DMS 273 treated with DMSO at 0.1 percent for 48 hours (cell line): ENCODE measurements at regions not wholly inside any gene's neighbourhood (a gene's known extent, or its start where the extent isn't known, plus 50 kb on each side); places are given as distances from the start of the nearest gene placed in this dataset.
"Not testable (repeated sequence)": the region's sequence is repeated elsewhere in the genome, so short reads cannot be mapped to it uniquely, and the experiment has no call there.

Experiments
- DNase-seq: peaks from one replicate; lab custom pipeline; 2025; lab: John Stamatoyannopoulos, UW

DNA sequence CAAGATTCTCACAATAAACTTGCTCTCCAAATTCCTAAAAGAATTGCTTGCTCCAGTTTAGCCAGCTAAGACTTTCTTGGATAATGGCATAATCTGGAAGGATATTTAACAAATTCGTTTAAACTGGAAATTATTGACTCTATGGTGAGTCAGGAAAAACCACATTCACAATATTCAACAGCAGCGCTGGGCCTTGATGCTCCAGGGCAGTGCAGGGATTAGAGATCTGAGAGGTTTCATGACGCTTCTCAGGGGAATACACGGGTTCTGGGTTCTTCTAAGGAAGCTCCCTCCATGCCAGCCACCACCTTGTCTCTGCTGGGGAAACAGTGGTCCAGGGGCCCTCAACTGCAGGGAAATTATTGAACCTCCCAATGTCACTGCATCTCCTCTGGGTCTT, 123.3 kb upstream of the FAM20C start:
- not testable (repeated sequence) for DNase-seq

DNA sequence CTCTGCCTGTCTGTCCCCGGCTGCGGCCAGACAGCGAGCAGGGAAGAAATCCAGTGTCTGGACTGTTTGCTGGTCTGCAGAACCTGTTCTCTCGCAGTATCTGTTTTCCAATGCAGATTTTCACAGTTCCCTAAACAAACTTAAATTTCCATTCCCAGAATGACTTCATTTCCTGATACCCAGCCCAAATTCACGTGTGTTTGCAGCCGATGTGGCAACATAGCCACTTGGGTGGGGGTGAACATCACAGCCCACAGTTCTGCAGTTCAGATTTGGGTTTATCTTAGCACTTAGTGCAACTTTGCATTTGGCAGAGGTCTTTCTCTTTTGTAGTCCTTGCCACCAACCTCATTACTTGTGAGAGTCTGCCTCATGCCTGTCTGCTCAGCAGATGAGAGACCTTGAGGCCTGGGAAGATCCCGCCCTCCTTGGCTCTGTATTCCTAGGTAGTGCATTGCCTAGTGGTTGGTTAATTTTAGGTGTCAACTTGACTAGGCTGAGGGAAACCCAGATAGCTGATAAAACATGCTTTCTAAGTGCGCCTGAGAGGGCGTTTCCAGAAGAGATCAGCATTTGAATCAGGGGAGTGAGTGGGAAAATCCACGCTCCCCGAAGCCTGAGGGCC, 122.8 kb upstream of the FAM20C start:
- DNase-seq: not testable (repeated sequence)

DNA sequence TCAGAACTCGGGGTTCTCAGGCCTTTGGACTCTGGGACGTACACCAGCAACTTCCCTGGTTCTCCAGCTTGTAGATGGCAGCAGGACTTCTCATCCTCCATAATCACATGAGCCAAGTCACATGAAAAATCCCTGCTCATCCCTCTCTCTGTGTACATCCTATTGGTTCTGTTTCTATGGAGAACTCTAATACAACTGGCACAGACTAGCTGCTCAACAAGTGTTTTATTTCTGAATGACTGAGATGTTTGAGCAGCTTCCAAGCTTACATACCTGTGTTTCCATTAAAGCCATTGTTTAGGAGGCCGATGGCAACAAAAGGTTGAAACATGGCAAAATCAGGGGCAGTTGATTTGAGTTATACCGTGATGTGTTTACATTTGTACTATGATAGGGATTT, 122.2 kb upstream of the FAM20C start:
- DNase-seq: not testable (repeated sequence)

DNA sequence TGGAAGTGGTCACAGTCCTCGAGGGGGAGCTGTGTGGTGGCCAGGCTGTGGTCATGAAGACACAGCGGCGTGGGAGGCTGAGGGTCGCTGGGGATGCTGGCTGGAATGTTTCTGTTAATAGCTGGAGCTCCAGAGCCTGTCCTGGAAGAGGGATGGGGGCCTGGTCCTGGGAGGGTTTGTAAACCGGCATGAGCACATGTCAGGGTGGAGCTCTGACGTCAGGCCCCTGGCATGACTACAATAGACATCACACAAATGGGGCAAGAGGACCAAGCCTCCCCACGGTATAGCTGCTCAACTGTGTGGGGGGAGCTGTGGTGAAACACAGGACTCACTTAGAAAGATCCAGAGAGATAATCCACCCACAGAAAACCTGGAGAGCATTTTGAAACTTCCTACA, 121.4 kb upstream of the FAM20C start:
- DNase-seq: not testable (repeated sequence)

DNA sequence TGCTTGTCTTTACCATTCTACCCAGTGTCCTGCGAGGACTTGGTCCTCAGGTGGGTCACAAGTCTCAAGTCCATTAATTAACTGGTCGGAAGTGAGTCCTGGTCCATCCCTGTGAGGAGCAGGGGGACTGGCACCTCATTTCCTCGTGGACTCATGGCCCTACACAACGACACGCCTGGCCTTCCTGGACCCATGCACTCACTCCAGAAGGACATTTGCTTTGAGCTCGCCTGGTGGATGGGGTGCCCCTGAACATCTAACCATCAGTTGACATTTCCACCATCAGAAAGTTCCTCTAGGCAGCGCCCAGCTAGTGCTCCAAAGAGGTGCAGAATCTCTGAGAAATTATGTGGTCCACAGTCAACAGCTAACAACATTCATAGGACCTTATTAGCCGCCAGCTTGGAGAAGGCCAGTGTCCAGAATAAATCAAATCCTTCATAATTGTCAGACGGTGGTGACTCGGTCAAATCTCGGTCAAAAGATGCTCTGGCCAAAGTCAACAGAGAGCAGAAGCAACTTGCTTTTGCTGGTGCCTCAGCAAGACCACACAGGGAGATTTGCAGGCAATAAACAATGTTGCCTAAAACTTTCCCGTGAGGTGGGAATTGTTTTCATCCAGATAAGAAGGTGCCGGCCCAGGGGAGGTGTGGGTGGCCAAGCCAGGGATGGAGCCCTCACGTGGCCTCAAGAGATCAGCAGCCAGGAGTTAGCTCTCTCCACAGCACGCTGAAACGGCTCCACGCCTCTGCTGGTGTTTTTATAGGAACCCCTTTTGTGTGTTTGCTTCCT, 119.9 kb upstream of the FAM20C start:
- not testable (repeated sequence) for DNase-seq

DNA sequence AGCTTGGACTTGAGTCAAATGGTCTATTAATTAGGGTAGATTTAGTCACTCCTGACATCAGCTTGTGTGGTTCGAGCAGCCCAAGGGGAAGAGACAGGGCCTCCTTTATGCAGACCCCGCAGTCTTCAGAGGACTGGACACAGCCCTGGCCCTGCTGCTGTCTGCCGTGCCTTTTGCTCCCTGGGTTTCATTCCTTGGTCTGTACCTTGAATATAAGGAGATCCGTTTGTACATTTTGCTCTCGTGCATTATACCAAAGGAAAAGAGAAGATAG, 119.4 kb upstream of the FAM20C start:
- DNase-seq: not testable (repeated sequence)

DNA sequence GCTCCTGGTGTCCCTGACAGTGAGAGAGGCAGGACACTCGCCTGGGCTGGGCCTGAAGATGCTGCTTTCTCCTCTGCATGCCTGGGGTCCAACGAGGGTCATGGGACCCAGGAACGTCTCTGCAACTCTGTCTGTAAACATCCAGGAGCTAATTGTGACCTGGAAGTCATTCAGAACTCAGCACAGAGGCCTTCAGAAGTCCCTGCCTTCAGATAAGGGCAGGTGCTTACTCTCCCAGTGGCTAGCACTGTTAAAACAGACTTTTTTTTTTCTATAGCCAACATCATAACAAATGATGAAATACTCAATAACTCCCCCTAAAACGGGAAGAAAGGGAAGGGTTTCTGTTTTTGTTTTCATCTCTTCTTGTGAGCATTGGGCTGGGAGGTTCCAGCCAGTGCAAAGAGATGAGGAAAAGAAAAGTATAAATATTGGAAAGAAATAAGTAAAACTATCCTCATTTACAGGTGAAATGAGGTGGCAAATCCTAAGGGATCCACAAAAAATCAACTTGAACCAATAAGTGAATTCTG, 118.3 kb upstream of the FAM20C start:
- DNase-seq: not testable (repeated sequence)

DNA sequence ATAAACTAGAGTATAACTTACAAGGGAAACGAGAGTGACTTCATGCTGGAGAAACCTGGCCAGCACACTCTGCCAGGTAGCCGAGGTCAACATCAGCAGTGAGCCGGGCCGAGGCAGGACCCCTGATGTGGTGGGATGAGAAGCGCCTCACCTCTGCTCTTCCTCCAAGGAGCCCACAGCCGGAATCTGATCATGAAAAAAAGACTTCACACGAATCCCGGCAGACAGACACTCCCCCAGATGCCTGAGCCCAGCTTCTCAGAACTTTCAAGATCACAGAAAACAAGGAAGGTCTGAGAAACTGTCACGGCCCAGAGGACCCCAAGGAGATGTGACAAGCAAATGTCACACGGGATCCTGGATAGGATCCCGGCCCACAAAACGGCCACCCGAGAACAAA, 116.9 kb upstream of the FAM20C start:
- DNase-seq: not testable (repeated sequence)

DNA sequence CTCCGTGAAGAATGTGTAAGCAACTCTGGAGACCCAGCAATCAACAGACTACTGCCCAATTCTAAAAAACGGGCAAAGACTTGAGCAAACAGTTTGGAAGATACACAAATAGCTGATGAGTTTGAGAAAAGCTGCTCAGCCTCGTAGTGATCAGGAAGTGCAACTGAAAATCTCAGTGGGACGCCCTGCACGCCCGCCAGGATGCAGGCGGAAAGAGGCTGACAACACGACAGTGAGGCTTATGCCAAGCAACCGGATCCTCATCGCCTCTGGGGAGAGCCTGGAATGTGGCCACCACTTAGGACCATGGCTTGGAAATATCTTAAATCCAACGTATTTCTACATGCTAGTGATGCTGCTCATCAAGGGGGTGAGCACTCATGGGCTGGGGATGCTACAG, 116.2 kb upstream of the FAM20C start:
- DNase-seq: not testable (repeated sequence)

DNA sequence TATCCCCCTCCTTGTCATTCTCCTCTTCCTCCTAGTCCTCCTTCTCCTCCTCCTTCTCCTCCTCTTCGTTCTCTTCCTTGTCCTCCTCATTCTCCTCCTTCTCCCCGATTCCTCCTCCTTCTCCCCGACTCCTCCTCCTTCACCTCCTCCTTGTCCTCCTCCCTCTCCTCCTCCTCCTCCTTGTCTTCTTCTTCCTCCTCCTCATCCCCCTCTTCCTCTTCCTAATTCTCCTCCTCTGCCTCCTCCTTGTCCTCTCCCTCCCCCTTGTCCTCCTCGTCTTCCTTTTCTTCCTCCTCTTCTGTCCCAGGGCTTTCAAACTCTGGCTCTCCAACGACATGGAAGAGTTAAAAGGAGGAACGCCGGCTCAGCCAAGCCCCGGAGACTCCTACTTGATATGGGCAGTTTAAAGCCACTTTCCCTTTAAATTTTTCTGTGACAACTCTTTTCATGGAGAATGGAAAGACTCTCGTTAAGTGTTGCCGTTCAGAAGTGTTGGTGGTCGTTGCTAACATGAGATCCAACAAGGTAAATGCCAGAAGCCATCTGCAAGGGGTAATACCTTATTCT, 115.5 kb upstream of the FAM20C start:
- DNase-seq: not testable (repeated sequence)

DNA sequence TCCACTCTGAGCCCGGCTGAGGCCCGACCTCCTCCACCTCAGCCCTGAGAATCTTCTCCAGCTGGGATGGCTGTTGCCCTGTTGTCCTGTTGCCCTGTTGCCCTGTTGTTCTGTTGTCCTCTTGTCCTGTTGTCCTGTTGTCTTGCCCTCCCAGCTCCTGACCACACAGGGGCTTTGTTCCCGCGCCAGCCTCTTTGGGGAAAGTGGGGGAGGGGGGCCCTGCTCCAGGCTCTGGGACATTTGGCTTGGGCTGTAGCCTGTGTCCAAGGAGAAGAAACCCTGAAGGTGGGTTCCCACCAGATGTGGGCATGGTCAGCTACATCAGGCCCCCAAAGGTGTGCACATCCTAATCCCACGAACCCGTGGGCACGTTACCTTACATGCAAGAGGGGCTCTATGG, 113.5 kb upstream of the FAM20C start:
- not testable (repeated sequence) for DNase-seq

DNA sequence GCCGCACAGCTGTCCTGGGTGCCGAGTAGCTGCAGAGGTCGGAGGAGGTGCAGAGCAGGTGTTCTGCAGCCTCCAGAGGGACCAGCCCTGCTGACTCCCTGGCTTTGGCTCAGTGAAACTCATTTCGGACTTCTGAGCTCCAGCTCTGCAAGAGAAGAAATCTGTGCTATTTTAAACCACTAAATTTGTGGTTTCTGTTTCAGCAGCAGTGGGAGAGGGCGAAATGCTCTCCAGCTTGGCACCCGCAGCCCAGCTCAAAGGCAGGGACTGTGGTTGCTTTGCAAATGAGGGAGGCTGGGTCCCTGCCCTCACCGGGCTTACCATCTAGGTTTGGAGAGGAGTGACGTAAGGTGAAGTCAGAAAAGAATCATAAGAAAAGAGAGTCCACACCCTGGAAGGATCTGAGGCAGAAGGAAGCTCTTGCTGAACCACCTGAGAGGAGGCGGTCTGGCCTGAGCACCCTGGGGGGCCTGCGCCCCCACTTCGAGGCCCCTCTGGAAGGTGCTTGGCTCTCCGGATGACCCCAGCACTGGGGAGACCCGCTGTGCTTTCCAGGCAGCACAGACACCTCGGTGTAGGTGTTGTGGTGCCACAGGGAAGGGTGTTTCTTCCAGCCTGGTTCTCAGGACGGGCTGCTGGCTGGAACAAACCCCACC, 112.8 kb upstream of the FAM20C start:
- not testable (repeated sequence) for DNase-seq

DNA sequence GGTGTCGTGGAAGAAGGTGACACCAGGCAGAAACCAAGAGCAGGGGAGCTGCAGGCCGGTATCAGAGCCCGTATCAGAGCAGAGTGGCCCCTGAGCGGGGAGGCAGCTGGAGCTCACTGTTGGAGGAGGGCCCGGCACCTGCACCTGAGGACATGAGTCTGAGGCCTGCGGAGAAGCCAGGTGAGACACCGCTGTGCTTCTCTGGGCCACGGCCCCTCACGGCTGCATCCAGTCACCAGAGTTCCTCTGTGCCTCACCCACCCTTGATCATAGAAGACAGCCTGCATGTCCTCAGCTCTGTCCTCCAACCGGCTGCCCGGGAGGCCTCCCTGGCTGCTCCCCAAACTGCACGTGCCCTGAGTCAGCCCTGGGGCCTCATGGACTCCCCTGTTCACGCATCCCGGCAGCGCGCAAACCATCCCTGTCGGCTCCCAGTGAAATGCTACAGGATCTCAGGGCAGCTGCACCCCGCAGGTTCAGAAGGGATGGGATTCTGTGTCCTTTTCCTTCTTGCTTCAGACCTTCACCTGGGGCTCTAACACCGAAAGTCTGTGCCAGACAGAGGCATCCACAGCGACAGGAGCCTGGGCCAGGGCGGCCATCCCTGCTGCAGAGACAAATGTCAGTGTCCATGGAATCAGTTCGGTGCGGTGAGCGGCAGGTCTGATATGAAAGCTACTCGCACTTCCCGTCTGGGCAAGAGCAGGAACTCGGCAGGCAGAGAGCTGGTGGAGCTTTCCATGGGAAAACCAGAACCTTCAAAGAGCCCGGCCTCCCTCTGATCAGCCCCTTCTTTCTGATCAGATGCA, 111.9 kb upstream of the FAM20C start:
- DNase-seq: no peak

DNA sequence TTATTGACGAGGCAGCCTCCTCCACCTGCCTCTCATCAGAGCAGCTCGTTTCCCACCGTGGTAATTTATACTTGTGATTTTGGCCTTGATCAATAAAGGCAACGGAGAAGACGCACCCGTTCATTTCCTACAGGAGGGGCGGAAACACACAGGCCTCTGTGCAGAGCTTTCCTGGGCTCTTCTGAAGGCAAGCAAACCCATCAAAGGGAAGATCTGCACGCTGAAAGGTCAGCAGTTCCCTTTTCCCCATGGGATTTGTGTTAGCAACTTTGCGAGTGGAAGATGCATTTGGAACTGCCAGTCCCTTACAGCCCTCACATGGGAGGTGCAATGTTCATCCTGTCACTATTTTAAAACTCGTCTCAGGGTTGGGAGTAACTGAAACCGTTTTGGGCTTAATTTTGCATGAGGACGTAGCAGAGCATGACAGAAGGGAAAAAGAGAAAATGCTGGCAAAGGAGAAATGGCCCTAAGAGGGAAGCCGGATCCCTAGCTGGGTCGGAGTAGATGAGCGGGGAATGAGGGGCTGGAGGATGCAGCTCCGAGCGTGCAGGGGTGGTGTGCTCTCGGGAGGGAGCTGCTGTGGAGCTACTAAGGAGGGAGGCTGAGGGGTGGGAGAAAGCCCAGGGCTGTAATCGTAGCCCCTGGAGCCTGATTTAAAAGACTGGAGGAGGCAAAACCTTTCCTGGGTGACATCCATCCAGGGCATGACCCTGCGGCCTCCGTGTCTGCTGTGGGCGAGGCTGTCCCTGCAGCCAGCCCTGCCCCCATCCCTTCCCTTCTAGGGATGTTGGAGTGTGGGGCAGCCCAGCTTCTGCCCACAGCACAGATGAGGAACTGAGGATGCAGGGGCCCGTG, 111.1 kb upstream of the FAM20C start:
- DNase-seq: no peak

DNA sequence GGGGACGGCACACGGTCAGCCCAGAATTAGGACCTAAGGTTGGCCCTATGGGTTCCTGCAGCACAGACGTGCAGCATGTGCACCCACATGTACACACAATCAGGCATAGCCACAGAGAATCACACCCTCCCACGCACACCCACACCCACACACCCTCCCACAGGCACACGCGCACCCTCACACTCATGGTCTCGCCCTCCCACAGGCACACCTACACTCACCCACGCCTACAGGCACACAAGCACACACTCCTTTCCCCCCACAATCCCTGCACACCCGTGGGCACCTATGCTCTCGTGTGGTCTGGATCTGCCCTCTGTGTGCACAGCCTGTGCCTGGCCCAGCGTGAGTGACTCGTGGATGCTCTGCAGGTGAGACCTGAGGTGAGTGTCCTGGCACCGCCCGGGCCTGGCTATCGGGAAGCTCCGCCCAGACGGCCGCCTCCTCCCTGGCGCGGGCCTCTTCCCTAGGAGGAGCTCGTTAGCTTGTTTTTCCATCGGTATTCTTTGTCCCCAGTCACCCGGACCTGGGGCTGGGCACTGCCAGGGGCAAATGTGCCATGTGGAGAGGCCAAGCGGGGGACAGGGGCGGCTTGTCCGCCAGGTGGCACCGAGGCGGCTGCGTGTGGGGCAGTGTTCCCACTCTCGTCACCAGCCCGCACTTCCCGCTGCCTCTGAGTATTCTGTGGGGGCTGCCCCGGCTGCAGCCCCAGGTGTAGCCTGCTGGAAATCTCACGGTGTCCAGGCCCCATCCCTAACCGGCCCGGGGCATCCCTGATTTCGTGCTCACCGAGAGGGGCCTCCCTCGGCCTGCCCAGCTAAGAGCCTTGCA, 110.2 kb upstream of the FAM20C start:
- DNase-seq: no peak

DNA sequence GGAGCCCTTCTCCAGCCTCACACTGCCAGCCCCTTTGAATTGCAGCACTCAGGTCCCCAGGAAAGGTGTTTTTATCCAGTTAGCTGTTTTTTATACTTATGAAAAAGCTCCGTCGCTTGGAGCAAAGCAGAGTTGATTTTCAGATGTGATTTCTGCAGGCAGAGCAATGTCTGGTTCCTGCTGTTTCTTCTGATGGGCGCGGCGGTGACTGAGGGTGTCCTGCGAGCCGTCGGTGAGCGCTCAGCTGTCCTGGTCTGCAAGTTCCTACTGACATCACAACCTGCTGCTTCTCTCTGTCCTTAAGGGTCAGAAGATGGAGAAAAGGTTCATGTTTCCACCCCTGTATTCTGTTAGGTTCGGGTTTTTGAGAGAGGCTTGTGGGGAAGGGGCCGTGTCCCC, 109.6 kb upstream of the FAM20C start:
- no peak for DNase-seq

DNA sequence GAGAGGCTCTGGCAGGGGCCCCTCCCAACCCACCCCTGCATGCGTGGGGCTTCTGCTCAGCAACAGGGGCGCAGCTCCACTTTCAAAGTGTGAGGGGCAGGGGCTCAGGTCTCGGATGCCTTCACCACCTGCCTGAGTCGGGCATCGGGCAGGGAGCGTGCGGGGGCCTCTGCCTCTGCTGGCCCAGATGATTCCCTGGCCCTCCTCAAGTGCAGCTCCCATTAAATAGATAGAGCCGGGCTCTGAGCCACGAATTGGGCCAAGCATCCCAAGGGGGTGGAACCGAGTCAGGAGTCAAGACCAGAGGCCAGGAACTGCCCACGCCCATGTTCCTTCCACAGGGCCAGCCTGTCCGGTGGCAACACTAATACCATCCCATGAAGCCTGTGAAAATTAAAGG, 108.9 kb upstream of the FAM20C start:
- DNase-seq: no peak

DNA sequence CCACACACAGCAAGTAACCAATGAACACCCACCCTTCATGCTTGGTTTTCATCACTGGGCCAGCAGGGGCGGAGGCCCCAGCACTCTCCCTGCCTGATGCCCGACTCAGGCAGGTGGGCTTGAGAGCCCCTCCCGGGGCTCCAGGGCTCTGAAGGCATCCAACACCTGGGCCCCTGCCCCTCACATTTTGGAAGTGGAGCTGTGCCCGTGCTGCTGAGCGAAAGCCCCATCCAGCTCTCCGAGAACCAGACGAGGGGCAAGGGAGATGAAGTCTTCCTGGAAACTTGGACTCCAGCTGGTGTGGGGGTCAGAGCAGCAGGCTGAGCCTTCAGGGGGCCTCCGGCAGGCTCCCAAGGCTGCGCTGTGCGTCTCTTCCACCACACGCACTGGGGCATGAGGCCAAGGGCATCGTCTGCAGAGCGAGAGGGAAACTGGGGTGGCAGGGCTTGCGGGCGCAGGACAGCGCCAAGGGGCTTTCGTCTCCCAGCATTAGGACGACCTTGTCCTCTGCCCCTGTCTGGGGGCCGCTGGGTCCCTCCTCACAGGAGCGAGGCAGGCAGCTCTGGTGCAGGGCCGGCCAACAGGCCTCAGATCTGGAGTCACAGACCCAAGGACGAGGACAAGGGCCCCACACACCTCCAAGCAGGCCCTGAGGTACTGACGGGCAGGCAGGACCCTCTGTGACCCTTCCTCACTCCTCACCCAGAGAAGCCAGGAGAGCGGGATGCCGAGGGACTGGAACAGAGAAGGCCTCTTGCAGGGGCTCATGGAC, 108.3 kb upstream of the FAM20C start:
- DNase-seq: no peak

DNA sequence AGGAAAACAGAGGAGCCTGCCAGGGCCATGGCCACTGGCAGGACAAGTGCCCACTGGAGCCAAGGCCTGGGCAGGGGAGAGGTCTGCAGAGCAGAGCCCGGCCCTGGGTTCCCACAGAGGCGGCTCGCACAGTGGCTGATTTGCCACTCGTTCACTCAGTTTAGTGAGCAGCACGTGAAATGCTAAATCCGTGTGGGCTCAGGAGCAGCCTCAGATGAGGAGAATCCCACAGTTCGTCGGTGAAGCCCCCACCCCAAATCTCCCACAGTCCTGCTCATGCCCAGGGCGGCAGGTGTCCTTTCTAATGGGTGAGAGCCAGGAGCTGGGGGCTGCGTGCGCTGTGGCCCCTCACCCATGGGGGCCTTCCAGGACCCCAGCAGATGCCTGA, 107.7 kb upstream of the FAM20C start:
- DNase-seq: no peak
